Breast epithelium (tissue), 3 donors: ENCODE measurements at regions not wholly inside any gene's neighbourhood (a gene's known extent, or its start where the extent isn't known, plus 50 kb on each side); places are given as distances from the start of the nearest gene placed in this dataset.

Experiments used
- CTCF ChIP-seq, 3 donors: fragments of 450-650 bp; IDR thresholded peaks; one replicate each; pipeline ENCODE4 v1.5.1; 2016 to 2017; ENCODE audit warnings: antibody characterized with exemption in 3 of 3, mild to moderate bottlenecking in 3 of 3, moderate library complexity in 3 of 3
- POLR2A ChIP-seq: fragments of 450-650 bp; IDR thresholded peaks from one replicate; pipeline ENCODE4 v1.6.1; 2016; ENCODE audit warnings: antibody characterized with exemption, mild to moderate bottlenecking, moderate library complexity
- POLR2AphosphoS5 ChIP-seq, 3 donors: sonication (generic); formaldehyde crosslinking; IDR thresholded peaks; one replicate each; pipeline ENCODE4 v1.6.1; 2017; ENCODE audit warnings: antibody characterized with exemption in 3 of 3

GRCh38 chr3:48070030-48070429, 53.8 kb upstream of the MAP4 start:
- no peak for TF ChIP-seq CTCF (IDR thresholded peaks at IDR 0.05)
- no peak for TF ChIP-seq POLR2A
- TF ChIP-seq POLR2AphosphoS5 (IDR thresholded peaks at IDR 0.05): no peak
